NCI-H2171 treated with DMSO at 0.1 percent for 48 hours (cell line): ENCODE measurements at regions not wholly inside any gene's neighbourhood (a gene's known extent, or its start where the extent isn't known, plus 50 kb on each side); places are given as distances from the start of the nearest gene placed in this dataset.
"Not testable (repeated sequence)": the region's sequence is repeated elsewhere in the genome, so short reads cannot be mapped to it uniquely, and the experiment has no call there.

Source experiments
- DNase-seq: peaks from one replicate; lab custom pipeline; 2025; lab: John Stamatoyannopoulos, UW

DNA sequence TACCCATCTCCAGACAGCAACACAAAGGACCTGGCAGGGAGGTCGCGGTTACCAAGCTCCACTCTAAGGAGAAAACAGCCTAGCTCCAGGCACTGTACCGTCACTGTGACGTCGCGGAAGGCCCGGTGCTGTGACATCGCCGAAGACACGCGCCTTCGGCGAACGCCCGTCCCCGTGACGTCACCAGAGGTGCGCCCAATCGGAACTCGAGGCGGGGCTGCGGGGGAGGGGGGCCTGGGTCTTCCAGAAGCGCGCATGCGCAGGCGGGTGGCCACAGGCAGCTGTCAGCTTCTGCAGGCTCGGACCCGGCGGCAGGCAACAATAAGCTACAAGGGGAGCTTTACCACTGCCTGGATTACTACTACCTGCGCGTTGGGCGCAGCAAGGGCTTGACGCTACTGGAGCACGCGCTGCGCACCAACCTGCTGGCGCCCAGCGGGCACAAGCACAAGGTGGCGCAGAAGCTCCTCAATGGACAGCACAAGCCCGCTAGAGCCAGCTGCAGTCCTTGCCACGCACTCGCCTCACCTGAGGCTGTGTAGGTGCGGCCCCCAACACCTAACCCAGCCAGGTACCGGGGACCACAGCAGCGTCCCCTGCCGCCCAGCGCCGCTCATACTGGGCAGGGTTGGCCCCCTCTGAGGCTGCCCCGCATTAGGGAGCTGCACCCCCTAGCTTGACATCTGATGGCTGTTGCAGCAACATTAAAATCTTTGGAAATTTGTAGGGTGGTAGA, 208.4 kb downstream of the TPST1 start:
- DNase-seq, result peak; percentile 80

DNA sequence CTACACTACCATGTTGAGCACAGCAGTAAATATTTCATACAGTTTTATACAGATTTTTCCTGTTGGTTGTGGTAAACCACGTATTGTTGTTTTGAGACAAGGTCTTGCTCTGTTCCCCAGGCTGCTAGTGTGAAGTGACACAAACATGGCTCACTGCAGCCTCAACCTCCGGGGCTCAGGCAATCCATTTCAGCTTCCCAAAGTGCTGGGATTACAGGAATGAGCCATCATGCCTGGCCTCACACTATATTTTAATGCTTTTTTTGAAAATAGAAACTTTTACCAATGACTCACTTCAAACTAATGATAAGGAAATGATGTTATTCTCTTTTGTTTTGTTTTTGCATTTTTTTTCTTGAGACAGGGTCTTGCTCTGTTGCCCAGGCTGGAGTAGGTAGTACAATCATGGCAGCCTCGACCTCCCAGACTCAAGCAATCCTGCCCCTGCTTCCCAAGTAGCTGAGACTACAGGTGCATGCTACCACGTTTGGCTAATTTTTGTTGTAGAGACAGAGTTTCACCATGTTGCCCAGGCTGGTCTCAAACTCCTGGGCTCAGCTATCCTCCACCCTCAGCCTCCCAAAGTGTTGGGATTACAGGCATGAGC, 210.6 kb downstream of the TPST1 start:
- no peak for DNase-seq

GRCh38 chr7:66418537-66418936, 210.1 kb upstream of the KCTD7 start:
- DNase-seq, result no peak

- DNase-seq, result no peak
These were observed 209.5 kb upstream of the KCTD7 start for GRCh38 chr7:66419210-66419609.

- DNase-seq, result no peak
These were observed 206.7 kb upstream of the KCTD7 start for GRCh38 chr7:66421830-66422475.

- no peak for DNase-seq
These were observed 205.0 kb upstream of the KCTD7 start for GRCh38 chr7:66423729-66424128.

GRCh38 chr7:66426332-66426731, 202.3 kb upstream of the KCTD7 start:
- DNase-seq, result no peak

DNA sequence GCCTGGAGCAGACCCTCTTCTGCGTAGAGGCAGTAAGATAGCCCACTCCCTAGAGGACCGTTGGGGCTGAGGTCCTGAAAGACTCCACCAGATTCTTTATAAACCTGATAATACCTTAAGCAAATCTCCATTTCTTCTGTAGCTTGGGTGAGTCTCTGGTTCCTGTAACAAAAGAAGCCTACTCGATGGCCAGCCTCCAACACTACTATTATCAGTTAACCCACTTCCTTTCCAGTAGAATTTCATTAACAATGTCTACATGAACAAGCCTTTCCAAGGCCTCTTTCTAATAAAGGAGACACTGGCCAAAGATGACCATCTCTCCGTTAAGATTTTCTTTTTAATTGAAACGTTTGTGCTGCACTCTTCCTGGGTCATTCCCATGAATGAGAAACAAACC, 201.7 kb upstream of the KCTD7 start:
- DNase-seq, result no peak

DNA sequence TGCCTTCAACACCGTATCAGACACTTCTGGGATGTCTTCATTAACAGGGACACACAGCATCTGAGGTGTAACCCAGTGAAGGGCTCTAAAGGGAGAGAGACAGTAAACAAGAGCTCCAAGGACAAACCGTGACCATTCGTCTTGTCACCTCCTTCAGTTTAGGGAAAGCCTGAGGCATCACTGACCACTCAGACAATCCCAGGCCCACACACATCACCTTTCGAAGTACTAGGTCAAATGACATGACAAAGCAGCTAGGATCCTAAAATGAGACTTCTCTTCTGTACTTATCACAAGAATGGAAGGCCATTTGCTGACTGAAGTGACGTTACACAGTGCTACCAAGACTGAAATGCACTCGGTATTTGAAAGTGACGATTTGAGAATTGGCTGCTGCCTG, 200.7 kb upstream of the KCTD7 start:
- no peak for DNase-seq

GRCh38 chr7:66429498-66430163, 199.1 kb upstream of the KCTD7 start:
- no peak for DNase-seq

- DNase-seq, result no peak
These were observed 198.5 kb upstream of the KCTD7 start for GRCh38 chr7:66430164-66430545.

- not testable (repeated sequence) for DNase-seq
These were observed 189.8 kb upstream of the KCTD7 start for GRCh38 chr7:66438703-66439405.

GRCh38 chr7:66442385-66442784, 186.3 kb upstream of the KCTD7 start:
- no peak for DNase-seq

GRCh38 chr7:66443946-66444345, 184.7 kb upstream of the KCTD7 start:
- no peak for DNase-seq

GRCh38 chr7:66447007-66447406, 181.7 kb upstream of the KCTD7 start:
- not testable (repeated sequence) for DNase-seq

GRCh38 chr7:66450814-66451213, 177.9 kb upstream of the KCTD7 start:
- DNase-seq, result not testable (repeated sequence)

DNA sequence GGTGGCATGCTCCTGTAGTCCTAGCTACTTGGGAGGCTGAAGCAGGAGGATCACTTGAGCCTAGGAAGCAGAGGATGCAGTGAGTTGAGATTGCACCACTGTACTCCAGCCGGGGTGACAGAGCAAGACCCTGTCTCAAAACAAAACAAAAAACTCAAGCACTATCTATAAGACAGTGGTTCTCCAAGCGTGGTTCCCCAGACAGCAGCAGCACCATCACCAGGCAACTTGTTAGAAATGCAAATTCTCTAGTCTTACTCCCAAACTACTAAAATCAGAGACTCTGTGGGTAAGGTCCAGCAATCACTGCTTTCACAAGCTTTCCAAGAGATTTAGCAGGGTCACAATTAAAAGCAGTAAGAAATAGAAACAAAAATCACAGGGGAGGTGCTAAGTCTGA, 177.0 kb upstream of the KCTD7 start:
- DNase-seq, result not testable (repeated sequence)

GRCh38 chr7:66452165-66452564, 176.5 kb upstream of the KCTD7 start:
- DNase-seq, result no peak

DNA sequence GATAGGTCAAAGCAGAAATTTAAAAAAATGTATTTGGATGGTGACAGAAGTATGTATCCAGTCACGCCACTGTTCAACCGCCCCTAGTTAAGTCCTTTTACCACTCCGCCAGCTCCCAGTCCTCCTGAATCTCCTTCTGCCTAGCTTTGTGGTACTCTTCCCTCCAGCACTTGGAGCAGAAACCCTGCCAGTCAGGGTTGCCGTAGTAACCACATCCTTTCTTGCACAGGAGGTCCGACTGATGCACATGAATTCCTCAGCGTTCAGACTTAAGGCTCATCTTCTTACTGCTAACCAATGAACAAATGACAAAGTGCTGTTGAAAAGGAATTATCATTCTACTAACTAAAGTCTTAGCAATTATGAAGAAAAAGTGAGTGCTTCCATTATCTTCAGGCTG, 175.3 kb upstream of the KCTD7 start:
- no peak for DNase-seq

- no peak for DNase-seq
These were observed 174.0 kb upstream of the KCTD7 start for GRCh38 chr7:66454600-66455225.

DNA sequence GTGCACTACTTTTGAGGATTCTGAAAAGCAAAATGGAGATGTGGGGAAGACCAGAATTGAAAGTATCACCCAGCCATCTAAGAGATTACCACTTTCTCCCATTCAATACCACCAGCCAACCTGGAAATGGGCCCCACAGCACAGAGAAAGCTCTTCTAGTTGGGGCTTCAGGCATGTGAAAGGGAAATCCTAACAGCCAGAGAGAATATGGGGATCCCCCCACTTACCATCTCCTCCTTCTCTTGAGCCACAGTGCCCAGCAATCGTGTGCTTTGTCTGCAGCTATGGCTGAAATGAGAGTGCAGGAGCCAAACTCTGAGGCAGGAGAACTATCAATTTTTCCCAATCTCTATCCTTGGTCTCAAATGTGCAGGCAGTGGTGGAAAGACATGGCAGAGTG, 173.2 kb upstream of the KCTD7 start:
- DNase-seq, result not testable (repeated sequence)

DNA sequence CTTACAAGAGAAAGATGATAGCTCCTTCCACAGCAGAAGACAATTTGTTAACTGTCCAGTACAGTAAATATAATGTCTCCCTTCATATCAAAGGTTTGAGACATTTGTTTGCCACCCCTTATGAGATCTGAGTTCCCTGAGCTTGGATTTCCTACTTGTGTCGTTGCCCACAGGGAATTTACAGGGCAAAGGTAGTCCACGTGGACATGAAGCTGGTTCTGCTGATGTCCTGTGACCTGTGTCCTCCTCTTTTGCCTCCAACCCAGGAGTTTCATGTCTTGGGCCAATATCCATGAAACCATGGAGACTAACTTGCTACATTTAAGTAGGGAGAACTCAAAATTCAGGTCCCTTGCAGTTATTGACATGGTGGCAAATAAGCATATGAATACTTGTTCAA, 172.2 kb upstream of the KCTD7 start:
- DNase-seq, result not testable (repeated sequence)
